ENCODE measurements at regions not wholly inside any gene's neighbourhood (a gene's known extent, or its start where the extent isn't known, plus 50 kb on each side); places are given as distances from the start of the nearest gene placed in this dataset.

- no peak for DNase-seq (ENCODE audit: low read depth, low spot score)
- ChIA-PET POLR2A (no interaction called here), CTCF (no interaction called here)
- Histone ChIP-seq H3K4me3 (ENCODE audit: low read depth, low read length) (peak overlapping the region; percentile 82), H3K27me3 (ENCODE audit: control insufficient read depth, insufficient read depth, low read length) (no peaks in the 10 kb centered on the region), H3K9me3 (ENCODE audit: control insufficient read depth, insufficient read depth, low read length) (no peaks in the 10 kb centered on the region), H3K27ac (ENCODE audit: low read depth, low read length) (peak overlapping the region; percentile 61)
- TF ChIP-seq CTCF (IDR thresholded peaks at IDR 0.05; ENCODE audit: low read depth, low read length), result no peak
Observed at GRCh38 chrY:19567943-19568342, 176.6 kb downstream of the KDM5D start.

GRCh38 chrY:19567051-19567921, 177.2 kb downstream of the KDM5D start:
- TF ChIP-seq CTCF (IDR thresholded peaks at IDR 0.05; ENCODE audit: low read depth, low read length), result no peak
- H3K4me3 ChIP-seq (ENCODE audit: low read depth, low read length), result peak overlapping the region; percentile 82
- POLR2A ChIA-PET, result no interaction called here
- no peaks in the 10 kb centered on the region for H3K27me3 ChIP-seq (ENCODE audit: control insufficient read depth, insufficient read depth, low read length)
- H3K27ac ChIP-seq (ENCODE audit: low read depth, low read length), result peak overlapping the region; percentile 61
- CTCF ChIA-PET, result no interaction called here
- H3K9me3 ChIP-seq (ENCODE audit: control insufficient read depth, insufficient read depth, low read length), result no peaks in the 10 kb centered on the region
- peak; percentile 89 for DNase-seq (ENCODE audit: low read depth, low spot score)

GRCh38 chrY:19559161-19559560, 185.4 kb downstream of the KDM5D start:
- ChIA-PET CTCF (interaction anchor here (0.7 kb wide), 1 partner anchor 21 kb away, joined by 3 read pairs; no protein-coding TSS in a partner anchor), POLR2A (no interaction called here)
- Histone ChIP-seq H3K27ac (ENCODE audit: low read depth, low read length) (no peak overlapping the region), H3K27me3 (ENCODE audit: control insufficient read depth, insufficient read depth, low read length) (no peaks in the 10 kb centered on the region), H3K9me3 (ENCODE audit: control insufficient read depth, insufficient read depth, low read length) (no peaks in the 10 kb centered on the region), H3K4me3 (ENCODE audit: low read depth, low read length) (no peak overlapping the region)
- no peak for DNase-seq (ENCODE audit: low read depth, low spot score)
- TF ChIP-seq CTCF (IDR thresholded peaks at IDR 0.05; ENCODE audit: low read depth, low read length), result no peak

- Histone ChIP-seq H3K9me3 (ENCODE audit: control insufficient read depth, insufficient read depth, low read length) (no peaks in the 10 kb centered on the region), H3K27me3 (ENCODE audit: control insufficient read depth, insufficient read depth, low read length) (no peaks in the 10 kb centered on the region), H3K4me3 (ENCODE audit: low read depth, low read length) (no peak overlapping the region), H3K27ac (ENCODE audit: low read depth, low read length) (no peak overlapping the region)
- CTCF ChIA-PET, result interaction anchor here (1.5 kb wide), 1 partner anchor 43 kb away, joined by 3 read pairs; no protein-coding TSS in a partner anchor
- DNase-seq (ENCODE audit: low read depth, low spot score), result no peak
- POLR2A ChIA-PET, result no interaction called here
- TF ChIP-seq CTCF (IDR thresholded peaks at IDR 0.05; ENCODE audit: low read depth, low read length), result no peak
Observed at GRCh38 chrY:19549671-19550466, 194.7 kb downstream of the KDM5D start.

All from AG04450 (cell line).